ENCODE measurements at regions not wholly inside any gene's neighbourhood (a gene's known extent, or its start where the extent isn't known, plus 50 kb on each side); places are given as distances from the start of the nearest gene placed in this dataset.

DNA sequence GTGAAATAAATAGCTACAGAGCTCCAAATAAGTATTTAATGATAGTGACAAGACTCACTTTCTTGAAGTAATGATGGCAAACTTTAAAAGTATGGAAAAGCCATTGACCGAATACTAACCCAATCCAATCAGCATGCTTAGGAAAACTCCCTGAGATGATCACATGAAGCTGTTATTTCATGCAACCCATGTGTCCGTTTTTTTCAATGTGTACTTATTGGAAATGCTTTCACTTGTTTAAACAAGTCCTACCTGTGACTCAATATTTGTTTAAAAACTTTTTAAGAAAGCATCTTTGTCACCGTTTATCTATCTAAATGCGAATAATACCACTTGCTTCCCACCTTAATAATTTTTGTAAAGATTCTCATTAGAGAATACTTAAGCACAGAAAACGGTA is 185.8 kb downstream of the NRIP1 start:
- TF ChIP-seq POLR2AphosphoS5 (IDR thresholded peaks at IDR 0.05; ENCODE audit: low read depth, low read length) (no peak), TAF1 (IDR thresholded peaks at IDR 0.05; ENCODE audit: borderline replicate concordance, insufficient read depth, low read length) (no peak), FOXP2 (optimal IDR thresholded peaks at IDR 0.05; ENCODE audit: borderline replicate concordance, extremely low read depth, extremely low read length, insufficient read depth) (no peak), SIN3A (IDR thresholded peaks at IDR 0.05; ENCODE audit: borderline replicate concordance, insufficient read depth, low read length) (no peak)
- TF ChIP-seq, protein P1, sequence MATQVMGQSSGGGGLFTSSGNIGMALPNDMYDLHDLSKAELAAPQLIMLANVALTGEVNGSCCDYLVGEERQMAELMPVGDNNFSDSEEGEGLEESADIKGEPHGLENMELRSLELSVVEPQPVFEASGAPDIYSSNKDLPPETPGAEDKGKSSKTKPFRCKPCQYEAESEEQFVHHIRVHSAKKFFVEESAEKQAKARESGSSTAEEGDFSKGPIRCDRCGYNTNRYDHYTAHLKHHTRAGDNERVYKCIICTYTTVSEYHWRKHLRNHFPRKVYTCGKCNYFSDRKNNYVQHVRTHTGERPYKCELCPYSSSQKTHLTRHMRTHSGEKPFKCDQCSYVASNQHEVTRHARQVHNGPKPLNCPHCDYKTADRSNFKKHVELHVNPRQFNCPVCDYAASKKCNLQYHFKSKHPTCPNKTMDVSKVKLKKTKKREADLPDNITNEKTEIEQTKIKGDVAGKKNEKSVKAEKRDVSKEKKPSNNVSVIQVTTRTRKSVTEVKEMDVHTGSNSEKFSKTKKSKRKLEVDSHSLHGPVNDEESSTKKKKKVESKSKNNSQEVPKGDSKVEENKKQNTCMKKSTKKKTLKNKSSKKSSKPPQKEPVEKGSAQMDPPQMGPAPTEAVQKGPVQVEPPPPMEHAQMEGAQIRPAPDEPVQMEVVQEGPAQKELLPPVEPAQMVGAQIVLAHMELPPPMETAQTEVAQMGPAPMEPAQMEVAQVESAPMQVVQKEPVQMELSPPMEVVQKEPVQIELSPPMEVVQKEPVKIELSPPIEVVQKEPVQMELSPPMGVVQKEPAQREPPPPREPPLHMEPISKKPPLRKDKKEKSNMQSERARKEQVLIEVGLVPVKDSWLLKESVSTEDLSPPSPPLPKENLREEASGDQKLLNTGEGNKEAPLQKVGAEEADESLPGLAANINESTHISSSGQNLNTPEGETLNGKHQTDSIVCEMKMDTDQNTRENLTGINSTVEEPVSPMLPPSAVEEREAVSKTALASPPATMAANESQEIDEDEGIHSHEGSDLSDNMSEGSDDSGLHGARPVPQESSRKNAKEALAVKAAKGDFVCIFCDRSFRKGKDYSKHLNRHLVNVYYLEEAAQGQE (IDR thresholded peaks at IDR 0.05; ENCODE audit: insufficient read depth in 1 of 2, low read depth in 2 of 2, low read length in 2 of 2) = no peak

DNA sequence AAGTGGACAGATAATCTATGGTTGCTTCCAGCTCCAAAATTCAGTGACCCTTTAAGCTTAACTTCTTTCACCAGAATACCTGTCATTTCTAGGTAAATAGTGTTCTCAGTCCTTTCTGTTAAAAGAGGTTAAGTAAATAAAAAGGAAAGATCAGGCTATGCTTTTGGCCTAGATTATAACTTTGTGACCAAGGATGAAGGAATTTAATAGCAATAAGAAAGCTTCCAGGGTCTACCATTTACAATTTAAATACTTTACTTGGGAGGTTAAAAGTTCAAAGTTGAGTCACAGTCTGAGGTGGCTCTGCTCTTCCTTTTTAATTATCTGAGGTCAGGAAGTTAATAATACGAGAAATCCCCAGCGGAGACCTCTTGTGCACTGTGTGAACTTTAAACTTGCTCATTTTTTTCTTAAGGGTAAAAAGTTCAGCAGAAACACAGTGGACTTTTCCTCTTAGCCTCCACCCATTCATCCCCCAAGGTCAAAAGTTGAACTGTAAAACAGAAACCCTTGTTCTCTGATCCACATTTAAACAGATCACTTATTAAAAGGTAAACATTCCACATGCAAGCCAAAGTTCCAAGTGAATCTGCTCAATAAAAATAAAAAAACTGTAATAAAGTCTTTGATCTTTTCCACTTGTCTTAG is 187.1 kb downstream of the NRIP1 start:
- TF ChIP-seq TAF1 (IDR thresholded peaks at IDR 0.05; ENCODE audit: borderline replicate concordance, insufficient read depth, low read length) (no peak), FOXP2 (optimal IDR thresholded peaks at IDR 0.05; ENCODE audit: borderline replicate concordance, extremely low read depth, extremely low read length, insufficient read depth) (no peak), SIN3A (IDR thresholded peaks at IDR 0.05; ENCODE audit: borderline replicate concordance, insufficient read depth, low read length) (peak; percentile 59; the same call in 1 of the 2 replicates), POLR2AphosphoS5 (IDR thresholded peaks at IDR 0.05; ENCODE audit: low read depth, low read length) (peak; percentile 56; the same call in 1 of the 2 replicates)
- TF ChIP-seq, protein P1 (IDR thresholded peaks at IDR 0.05; ENCODE audit: insufficient read depth in 1 of 2, low read depth in 2 of 2, low read length in 2 of 2) = peak in 1 of 2 experiments; percentile 74; a peak in 2 of 4 replicates

DNA sequence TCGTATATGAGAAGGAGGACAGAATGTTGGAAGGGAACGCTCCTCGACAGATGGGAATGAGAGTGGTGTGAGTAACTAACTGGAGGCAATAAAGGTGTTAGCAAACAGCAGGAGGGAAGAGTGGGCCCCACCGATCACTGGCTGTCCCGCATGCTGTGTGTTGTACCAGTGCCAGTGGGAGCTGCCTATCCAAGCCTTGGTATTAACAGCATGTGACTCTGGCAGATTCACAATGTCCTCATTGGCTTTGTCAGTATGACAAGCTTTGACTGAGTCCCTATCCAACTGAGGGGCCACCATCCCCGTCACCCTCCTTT is 188.3 kb downstream of the NRIP1 start:
- no peak for TF ChIP-seq POLR2AphosphoS5 (IDR thresholded peaks at IDR 0.05; ENCODE audit: low read depth, low read length)
- no peak for TF ChIP-seq SIN3A (IDR thresholded peaks at IDR 0.05; ENCODE audit: borderline replicate concordance, insufficient read depth, low read length)
- no peak for TF ChIP-seq FOXP2 (optimal IDR thresholded peaks at IDR 0.05; ENCODE audit: borderline replicate concordance, extremely low read depth, extremely low read length, insufficient read depth)
- TF ChIP-seq, protein P1 (IDR thresholded peaks at IDR 0.05; ENCODE audit: insufficient read depth in 1 of 2, low read depth in 2 of 2, low read length in 2 of 2) = no peak
- TF ChIP-seq TAF1 (IDR thresholded peaks at IDR 0.05; ENCODE audit: borderline replicate concordance, insufficient read depth, low read length) = no peak

DNA sequence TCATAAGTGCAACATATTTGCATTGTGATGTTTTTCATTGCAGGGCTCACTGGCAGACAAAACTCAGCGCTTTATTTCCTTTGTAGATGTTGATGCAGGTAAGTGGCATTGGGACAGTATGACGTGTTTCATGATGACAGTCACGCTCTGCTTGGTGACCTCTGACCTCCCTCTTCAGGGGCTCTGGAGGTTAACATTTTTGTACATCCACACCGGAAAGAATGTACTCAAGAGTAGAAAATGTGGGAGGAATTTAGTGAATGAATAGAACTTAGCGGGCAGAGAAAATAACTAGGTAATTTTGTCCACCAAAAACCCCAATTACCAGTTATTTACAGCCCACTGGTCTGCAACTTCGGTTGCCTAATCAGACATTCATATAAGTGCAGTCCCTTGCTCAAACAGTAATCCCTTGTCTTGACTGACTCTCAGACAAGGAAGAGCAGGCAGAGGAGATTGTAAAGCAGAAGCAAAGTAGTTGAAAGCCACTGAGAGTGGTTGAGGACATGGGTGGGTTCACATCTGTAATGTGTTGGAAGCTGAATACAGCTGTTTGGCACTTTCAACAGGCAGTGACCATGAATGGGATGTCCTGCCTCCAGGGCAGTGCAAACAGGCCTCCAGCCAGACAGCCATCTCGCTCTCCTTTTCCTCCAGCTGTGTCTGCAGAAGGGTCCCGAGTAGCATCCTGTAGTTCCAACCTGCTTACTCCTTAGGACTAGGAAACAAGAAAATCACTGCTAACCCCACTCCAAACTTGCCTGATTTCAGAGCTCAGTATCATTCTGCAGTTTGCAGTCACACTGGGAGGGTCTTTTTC is 188.9 kb downstream of the NRIP1 start:
- TF ChIP-seq FOXP2 (optimal IDR thresholded peaks at IDR 0.05; ENCODE audit: borderline replicate concordance, extremely low read depth, extremely low read length, insufficient read depth) = peak; percentile 51
- peak; percentile 14; the same call in 1 of the 2 replicates for TF ChIP-seq SIN3A (IDR thresholded peaks at IDR 0.05; ENCODE audit: borderline replicate concordance, insufficient read depth, low read length)
- TF ChIP-seq TAF1 (IDR thresholded peaks at IDR 0.05; ENCODE audit: borderline replicate concordance, insufficient read depth, low read length) = no peak

DNA sequence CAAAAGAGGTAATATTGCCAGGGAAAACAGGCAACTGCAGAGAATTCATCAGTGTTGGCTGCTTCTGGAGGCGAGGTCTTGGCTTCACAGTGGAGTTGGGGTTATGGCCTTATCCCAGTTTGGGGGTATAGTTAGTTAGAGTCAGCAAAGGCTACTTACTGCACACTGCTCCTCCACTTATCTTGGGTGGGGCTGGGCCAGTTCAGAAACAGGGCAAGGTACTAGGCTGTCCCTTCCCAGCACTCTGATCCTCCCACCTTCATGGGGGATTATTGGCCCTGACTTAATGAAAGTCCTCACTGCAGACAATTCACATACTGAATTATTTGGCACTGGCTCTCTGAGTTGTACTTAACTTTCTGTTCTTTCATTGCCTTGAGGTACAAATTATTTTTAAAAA is 189.6 kb downstream of the NRIP1 start:
- TF ChIP-seq SIN3A (IDR thresholded peaks at IDR 0.05; ENCODE audit: borderline replicate concordance, insufficient read depth, low read length) (no peak), FOXP2 (optimal IDR thresholded peaks at IDR 0.05; ENCODE audit: borderline replicate concordance, extremely low read depth, extremely low read length, insufficient read depth) (no peak), POLR2AphosphoS5 (IDR thresholded peaks at IDR 0.05; ENCODE audit: low read depth, low read length) (no peak), TAF1 (IDR thresholded peaks at IDR 0.05; ENCODE audit: borderline replicate concordance, insufficient read depth, low read length) (no peak)
- TF ChIP-seq, protein P1 (IDR thresholded peaks at IDR 0.05; ENCODE audit: insufficient read depth in 1 of 2, low read depth in 2 of 2, low read length in 2 of 2) = no peak

Measured in PFSK-1 (cell line).